ENCODE measurements at regions not wholly inside any gene's neighbourhood (a gene's known extent, or its start where the extent isn't known, plus 50 kb on each side); places are given as distances from the start of the nearest gene placed in this dataset.

- TF ChIP-seq CTCF (conservative IDR thresholded peaks at IDR 0.05; ENCODE audit: low read depth, low read length), result no peak
- no peak for TF ChIP-seq EZH2 (IDR thresholded peaks at IDR 0.05; ENCODE audit: borderline replicate concordance, low read depth, low read length, poor library complexity, severe bottlenecking)
These were observed 571.9 kb upstream of the ZNF385D start for GRCh38 chr3:22322861-22323260.
